Hematopoietic multipotent progenitor cell treated with erythropoietin and hydrocortisone succinate and interleukin-3 and kit ligand, for 6 days (in vitro differentiated cells): ENCODE measurements at regions not wholly inside any gene's neighbourhood (a gene's known extent, or its start where the extent isn't known, plus 50 kb on each side); places are given as distances from the start of the nearest gene placed in this dataset.
A peak's percentile ranks its signal among the peaks of the same experiment; 100 is the strongest.
"Not testable (repeated sequence)": the region's sequence is repeated elsewhere in the genome, so short reads cannot be mapped to it uniquely, and the experiment has no call there.

Experiments used
- DNase-seq: peaks from one replicate; pipeline ENCODE4 v3.0.0-alpha.2; 2015

GRCh38 chr12:24503477-24503876 lies 445.4 kb downstream of the BCAT1 start:
- DNase-seq, result not testable (repeated sequence)

GRCh38 chr12:24500831-24501230 lies 448.1 kb downstream of the BCAT1 start:
- DNase-seq, result no peak

- no peak for DNase-seq
Measured at GRCh38 chr12:24500421-24500820, 448.5 kb downstream of the BCAT1 start.

- DNase-seq, result no peak
Measured at GRCh38 chr12:24499151-24500146, 449.5 kb downstream of the BCAT1 start.

GRCh38 chr12:24496755-24497154 lies 452.1 kb downstream of the BCAT1 start:
- no peak for DNase-seq

- DNase-seq, result no peak
Measured at GRCh38 chr12:24494401-24494800, 454.5 kb downstream of the BCAT1 start.

- DNase-seq, result peak; percentile 49
Measured at GRCh38 chr12:24491968-24492367, 456.9 kb downstream of the BCAT1 start.

GRCh38 chr12:24489939-24490338 lies 459.0 kb downstream of the BCAT1 start:
- no peak for DNase-seq

- DNase-seq, result no peak
Measured at GRCh38 chr12:24488906-24489619, 459.8 kb downstream of the BCAT1 start.

- DNase-seq, result no peak
Measured at GRCh38 chr12:24488091-24488596, 460.8 kb downstream of the BCAT1 start.

- no peak for DNase-seq
Measured at GRCh38 chr12:24487606-24488005, 461.3 kb downstream of the BCAT1 start.

GRCh38 chr12:24483732-24484131 lies 465.2 kb downstream of the BCAT1 start:
- DNase-seq, result no peak

GRCh38 chr12:24482882-24483604 lies 465.9 kb downstream of the BCAT1 start:
- no peak for DNase-seq

- no peak for DNase-seq
Measured at GRCh38 chr12:24482044-24482443, 466.9 kb downstream of the BCAT1 start.

- no peak for DNase-seq
Measured at GRCh38 chr12:24480766-24481449, 468.0 kb downstream of the BCAT1 start.

GRCh38 chr12:24479131-24479530 lies 469.8 kb downstream of the BCAT1 start:
- DNase-seq, result no peak

- no peak for DNase-seq
Measured at GRCh38 chr12:24478254-24478653, 470.6 kb downstream of the BCAT1 start.

GRCh38 chr12:24476310-24476709 lies 472.6 kb downstream of the BCAT1 start:
- DNase-seq, result no peak

- DNase-seq, result no peak
Measured at GRCh38 chr12:24475337-24475736, 473.6 kb downstream of the BCAT1 start.

- DNase-seq, result no peak
Measured at GRCh38 chr12:24473097-24473496, 475.8 kb downstream of the BCAT1 start.

GRCh38 chr12:24470050-24470449 lies 478.9 kb downstream of the BCAT1 start:
- DNase-seq, result peak; percentile 66

GRCh38 chr12:24469089-24469488 lies 479.8 kb downstream of the BCAT1 start:
- DNase-seq, result no peak
